Right kidney (tissue), 1 donor: ENCODE measurements at regions not wholly inside any gene's neighbourhood (a gene's known extent, or its start where the extent isn't known, plus 50 kb on each side); places are given as distances from the start of the nearest gene placed in this dataset.
"Not testable (repeated sequence)": the region's sequence is repeated elsewhere in the genome, so short reads cannot be mapped to it uniquely, and the experiment has no call there.

Experiments
- DNase-seq: peaks from one replicate; pipeline ENCODE4 v3.0.0-alpha.2; 2016

DNA sequence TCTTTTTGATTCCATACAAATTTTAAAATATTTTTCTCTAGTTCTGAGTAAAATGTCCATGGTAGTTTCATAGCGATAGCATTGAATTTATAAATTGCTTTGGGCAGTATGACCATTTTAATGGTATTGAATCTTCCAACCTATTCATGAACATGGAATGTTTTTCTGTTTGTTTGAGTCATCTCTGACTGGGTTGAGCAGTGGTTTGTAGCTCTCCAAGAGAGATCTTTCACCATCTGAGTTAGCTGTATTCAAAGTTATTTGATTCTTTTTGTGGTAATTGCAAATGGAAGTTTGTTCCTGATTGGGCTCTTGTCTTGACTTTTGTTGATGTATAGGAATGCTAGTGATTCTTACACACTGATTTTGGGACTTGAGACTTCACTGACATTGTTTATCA, 136.3 kb upstream of the HSFY2 start:
- no peak for DNase-seq

DNA sequence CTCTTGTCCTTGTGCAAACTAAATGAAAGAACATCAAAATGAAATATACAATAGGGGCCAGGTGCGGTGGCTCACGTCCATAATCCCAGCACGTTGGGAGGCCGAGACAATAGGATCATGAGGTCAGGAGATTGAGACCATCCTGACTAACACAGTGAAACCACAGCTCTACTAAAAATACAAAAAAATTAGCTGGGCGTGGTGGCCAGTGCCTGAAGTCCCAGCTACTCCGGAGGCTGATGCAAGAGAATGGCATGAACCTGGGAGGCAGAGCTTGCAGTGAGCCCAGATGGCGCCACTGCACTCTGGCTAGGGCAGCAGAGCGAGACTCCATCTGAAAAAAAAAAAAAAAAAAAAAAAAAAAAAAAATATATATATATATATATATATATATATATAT, 132.7 kb upstream of the HSFY2 start:
- DNase-seq = not testable (repeated sequence)

DNA sequence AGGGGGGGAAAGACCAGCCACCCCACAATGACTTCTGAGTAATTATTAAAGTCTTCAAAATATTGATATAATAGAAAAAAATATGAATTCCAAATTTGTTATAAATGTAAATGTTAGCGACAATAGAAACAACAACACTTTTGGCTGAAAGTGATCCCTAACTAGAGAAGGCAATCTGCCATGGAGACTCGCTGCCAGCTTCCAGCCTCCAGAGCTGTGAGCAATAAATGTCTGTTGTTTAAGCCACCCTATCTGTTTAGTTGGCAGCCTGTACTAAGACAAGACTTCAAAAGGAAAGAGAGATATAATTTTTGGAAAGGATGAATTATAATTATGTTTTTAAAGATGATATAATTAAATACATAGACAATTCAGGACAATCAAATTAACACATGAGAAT, 130.8 kb upstream of the HSFY2 start:
- DNase-seq = no peak

DNA sequence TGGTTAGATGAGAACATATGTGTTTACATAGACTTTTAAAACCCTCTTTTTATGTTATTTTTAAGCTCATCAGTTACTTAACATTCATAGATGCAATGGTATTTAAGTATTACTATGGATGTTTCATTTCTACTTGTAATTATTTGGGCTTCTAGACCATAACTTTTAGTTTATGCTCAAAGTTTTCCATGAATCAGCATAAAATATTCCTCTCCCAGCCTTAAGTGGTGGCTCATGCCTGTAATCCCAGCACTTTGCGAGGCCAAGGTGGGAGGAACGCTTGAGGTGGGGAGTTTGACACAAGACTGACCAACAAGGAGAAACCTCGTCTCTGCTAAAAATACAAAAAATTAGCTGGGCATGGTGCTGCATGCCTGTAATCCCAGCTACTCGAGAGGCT, 118.5 kb upstream of the HSFY2 start:
- DNase-seq = no peak

DNA sequence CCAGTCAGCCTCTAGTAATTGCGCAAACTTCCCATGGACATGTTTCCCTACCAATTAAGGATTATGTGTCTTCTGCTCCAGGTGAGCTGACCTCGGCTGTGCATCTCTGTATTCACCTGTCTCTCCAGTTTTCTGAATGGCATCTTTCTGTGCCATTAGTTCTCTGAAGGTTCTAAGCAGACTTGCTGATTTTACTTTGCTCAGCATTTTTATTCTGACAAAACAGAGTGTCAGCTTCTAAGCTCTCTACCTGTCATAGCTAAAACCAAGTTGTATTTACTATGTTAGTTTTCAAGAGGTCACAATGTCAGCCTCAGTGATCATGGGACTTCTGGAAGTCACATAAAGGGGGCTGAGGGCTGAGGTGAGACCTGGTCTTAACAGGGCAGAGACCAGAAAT, 116.0 kb upstream of the HSFY2 start:
- no peak for DNase-seq

DNA sequence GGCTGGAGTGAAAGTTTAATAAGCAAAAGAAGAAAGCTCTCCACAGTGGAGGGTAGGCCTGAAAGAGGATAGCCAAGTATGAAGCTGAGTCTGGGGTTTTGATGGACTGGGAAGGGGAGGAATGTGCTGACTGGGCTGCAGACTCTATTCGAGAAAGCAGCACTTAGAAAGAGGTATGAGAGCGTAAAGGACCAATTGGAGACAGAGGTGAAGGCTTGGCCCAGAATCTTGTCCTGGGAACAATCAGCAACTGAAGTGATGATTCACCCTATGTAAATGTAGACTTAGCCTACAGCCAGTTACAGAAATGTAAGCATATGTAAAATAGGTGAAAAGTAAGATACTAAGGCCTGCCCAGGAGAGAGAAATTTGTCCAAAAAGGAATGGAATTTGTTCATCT, 111.2 kb upstream of the HSFY2 start:
- DNase-seq = no peak

DNA sequence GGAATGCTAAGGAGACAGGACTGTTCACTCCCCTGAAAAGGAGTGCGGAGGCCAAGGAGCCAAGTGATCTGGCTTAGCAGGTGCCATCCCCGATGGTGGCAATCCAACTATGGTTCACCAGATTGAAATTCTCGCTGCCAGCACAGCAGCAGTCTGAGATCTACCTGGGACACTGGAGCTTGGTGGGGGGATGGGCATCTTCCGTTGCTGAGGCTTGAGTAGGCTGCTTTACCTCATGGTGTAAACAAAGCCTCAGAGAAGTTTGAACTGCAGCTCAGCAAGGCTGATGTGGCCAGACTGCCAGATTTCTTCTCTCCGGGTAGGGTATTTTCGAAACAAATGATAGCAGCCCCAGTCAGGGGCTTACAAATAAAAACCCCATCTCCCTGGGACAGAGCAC, 95.6 kb upstream of the HSFY2 start:
- not testable (repeated sequence) for DNase-seq

DNA sequence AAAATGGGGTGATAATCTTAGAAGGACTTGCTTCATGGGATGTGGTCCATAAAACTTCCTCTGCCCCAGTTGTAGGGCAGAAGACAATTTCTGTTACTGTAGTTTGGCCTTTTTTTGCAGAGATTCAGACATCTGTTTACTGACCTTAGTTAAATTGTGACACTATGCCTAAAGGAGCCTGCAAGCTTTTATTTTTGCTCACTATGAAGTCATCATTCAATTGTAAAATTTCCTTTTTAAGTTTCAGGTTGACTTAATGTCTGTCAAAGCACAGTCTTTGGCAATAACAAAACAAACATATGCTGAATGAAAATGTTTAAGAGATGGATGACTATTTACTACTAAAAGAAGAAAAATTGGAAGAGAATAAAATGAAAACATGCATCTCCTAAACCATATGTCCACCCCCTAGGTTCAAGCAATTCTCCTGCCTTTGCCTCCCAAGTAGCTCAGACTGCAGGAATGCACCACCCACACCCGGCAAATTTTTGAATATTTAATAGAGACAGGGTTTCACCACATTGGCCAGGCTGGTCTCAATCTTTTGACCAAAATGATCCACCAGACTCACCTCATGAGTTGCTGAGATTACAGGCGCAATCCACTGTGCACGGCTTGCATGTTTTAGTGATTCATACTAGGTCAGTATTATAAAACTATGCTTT, 93.5 kb upstream of the HSFY2 start:
- DNase-seq = not testable (repeated sequence)

DNA sequence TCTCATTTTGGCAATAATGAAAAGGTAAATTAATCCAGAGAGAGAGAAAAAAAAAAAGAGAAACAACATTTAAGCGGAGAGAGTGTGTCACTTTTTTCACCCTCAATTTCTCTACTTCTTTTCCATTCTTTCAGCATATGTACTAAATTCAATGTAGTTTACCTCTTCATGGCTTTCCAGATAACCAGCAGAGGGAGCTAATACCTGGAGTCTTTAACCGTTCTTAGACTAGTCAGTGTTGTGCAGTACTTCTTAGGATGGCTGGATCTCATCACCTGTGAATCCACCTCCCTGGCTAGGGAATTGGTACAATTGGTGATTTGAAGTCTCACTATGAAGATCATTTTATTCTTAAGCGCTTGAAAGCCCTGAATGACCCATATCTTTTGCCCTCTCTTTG, 87.3 kb upstream of the HSFY2 start:
- not testable (repeated sequence) for DNase-seq

DNA sequence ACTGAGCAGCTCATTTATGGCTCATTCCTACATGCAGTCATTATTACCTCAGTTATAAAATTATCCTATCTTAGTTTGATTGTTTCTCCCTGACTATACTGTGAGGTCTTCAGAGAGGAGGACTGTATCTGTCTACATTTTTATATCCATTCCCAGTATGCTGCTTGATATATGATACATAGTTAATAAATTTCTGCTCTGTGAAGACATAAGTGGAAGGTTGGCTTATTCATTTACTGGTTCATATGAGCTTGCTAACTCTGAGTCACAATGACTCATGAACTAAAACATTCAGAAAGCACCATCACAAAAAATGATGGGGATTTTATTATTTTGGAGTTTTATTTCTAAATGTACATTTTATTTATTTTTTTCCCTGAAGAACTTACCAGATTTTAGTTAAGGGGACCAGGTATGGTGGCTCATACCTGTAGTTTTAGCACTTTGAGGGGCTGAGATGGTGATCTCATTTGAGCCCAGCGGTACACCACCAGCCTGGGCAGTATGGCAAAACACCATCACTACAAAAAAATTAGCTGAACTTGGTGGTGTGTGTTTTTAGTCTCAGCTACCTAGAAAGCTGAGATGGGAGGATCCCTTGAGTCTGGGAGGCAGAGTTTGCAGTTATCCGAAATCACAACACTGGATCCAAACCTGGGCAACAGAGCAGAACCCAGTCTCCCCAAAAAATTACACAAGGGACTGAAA, 85.1 kb upstream of the HSFY2 start:
- not testable (repeated sequence) for DNase-seq

DNA sequence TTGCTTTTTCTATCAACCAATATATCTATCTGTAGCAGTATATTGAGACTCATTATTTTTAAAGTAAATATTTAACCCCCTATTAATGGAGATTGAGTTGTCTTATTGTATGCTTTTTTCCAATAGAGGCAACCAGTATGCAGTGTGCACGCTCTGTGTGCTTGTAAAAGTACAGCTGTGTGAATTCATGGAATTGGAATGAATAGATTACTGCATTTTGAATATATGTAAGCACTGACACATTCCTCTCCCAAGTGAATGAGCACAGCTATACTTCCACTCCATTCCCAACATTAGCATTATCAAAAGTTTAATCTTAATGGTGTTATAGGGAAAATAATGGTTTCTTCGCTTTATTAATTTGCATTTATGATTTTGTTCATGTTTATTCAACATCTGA, 81.6 kb upstream of the HSFY2 start:
- DNase-seq = not testable (repeated sequence)

DNA sequence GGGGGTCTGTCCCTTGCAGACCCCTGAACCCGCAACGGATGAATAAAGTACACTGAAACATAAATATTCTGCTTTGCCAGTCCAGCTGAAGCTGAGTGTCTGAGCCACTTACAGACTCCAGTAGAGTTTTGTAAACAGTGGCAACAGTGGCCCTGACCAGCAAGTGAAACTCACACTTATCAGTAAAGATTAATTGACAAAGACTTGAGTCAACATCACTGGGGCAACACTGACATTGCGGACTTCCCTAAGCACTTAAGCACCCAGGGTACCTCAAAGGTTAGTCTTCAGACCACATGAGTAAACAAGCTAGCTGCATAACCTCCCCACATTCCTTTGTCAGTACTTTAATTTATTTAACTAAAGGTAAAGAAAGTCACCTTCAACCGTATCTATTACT, 79.8 kb upstream of the HSFY2 start:
- not testable (repeated sequence) for DNase-seq

DNA sequence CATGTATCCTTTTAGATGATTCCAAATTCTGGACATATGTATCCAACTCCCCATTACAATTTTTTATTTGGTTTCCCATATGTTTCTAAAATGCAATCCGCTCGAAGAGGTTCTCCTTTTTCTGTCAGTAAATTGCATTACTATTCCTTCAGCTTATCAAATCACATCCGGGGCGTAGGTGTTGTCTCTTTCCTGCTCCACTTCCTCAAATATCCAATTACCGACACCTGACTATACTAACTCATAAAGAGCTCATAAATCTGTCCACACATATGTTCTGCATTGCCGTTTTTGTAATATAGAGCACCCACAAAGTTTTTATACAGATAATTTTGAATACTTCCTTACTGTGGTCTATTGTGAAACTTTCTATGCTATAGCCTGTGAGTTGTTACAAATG, 63.1 kb upstream of the HSFY2 start:
- not testable (repeated sequence) for DNase-seq
